ENCODE measurements at regions not wholly inside any gene's neighbourhood (a gene's known extent, or its start where the extent isn't known, plus 50 kb on each side); places are given as distances from the start of the nearest gene placed in this dataset.

- no peaks in the 10 kb centered on the region for H3F3A ChIP-seq (ENCODE audit: insufficient read depth, low read depth)
- POLR2A ChIA-PET (ENCODE audit: unreplicated experiment) = no interaction called here
Measured at GRCh38 chr1:21344098-21344749, 54.0 kb upstream of the ECE1 start.

DNA sequence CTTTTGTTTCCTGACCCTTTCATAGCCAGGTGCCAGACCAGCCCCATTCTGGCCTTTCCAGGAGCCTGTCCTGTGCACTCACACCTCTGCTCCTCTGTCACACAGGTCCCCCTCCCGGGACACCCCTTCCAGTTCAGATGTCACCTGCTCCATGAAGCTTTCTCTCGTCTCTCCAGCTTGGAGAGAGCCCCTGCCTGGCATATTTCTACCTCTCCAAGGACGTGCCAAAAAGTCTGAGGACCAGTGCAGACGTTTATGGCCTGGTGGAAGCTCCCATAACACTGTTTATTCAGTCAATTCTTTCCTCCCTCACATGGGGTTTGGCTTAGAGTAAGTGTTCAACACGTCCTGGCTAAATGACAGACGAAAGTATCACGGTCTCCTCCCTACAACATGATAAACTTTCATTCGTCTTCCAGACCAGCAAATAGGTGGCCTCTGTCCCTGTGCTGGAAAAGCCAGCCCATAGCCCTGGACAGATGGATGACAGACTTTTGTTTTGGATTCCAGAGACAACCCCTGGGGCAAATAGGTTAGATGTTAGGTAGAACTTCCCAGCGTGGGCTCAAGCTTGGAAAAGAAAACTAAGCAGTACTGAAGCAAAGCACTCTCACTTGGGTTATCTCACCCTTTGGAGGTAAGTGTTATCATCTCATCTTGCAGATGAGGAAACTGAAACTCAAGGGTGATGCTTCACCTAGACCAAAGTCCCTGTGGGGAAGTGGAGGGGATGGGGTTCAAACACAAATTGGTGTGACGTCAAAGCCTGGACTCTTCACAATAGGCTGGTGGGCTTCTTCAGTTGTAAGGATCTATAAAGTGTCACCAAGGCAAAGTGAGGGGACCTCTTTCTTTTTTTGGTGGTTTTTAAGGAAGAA is 52.9 kb upstream of the ECE1 start:
- POLR2A ChIA-PET (ENCODE audit: unreplicated experiment) = no interaction called here
- Histone ChIP-seq H3K9me3 (ENCODE audit: insufficient read depth, low read depth) (no peaks in the 10 kb centered on the region), H4K20me1 (ENCODE audit: insufficient read depth) (0 out of 2 replicates have a peak, but pooled peaks cover 3% of the 10 kb centered on the region)

More at GRCh38 chr1:21344098-21344749, 54.0 kb upstream of the ECE1 start:
- no peak for DNase-seq
- peaks cover 57% of the 10 kb centered on the region for H3K79me2 ChIP-seq (ENCODE audit: low read depth)
- H3K4me1 ChIP-seq (replicated peaks; ENCODE audit: insufficient read depth) = peaks cover 30% of the 10 kb centered on the region
- H3K4me2 ChIP-seq = peak overlapping the region; percentile 81
- H3K36me3 ChIP-seq (ENCODE audit: low read depth) = no peaks in the 10 kb centered on the region
- H3K9me3 ChIP-seq (ENCODE audit: insufficient read depth, low read depth) = no peaks in the 10 kb centered on the region
- H3K27me3 ChIP-seq (ENCODE audit: insufficient read depth, low read depth) = no peaks in the 10 kb centered on the region
- no TSS peak for BruUV-seq (replicated peaks)
- H3K4me3 ChIP-seq = peak overlapping the region; percentile 68
- no peak overlapping the region for H2AFZ ChIP-seq
- intact Hi-C loops (cut with micrococcal nuclease; ENCODE audit: unreplicated experiment) = no loop called here
- CTCF ChIA-PET = no interaction called here
- H3K27ac ChIP-seq = no peak overlapping the region
- TF ChIP-seq CTCF (conservative IDR thresholded peaks at IDR 0.05) (no peak), EZH2 (IDR thresholded peaks at IDR 0.05; ENCODE audit: low read depth) (no peak)
- H4K20me1 ChIP-seq (ENCODE audit: insufficient read depth) = 0 out of 2 replicates have a peak, but pooled peaks cover 3% of the 10 kb centered on the region
- H3K9me2 ChIP-seq (ENCODE audit: insufficient read depth) = no peaks in the 10 kb centered on the region

More for the DNA sequence above, 52.9 kb upstream of the ECE1 start:
- CTCF ChIA-PET = interaction anchor here (0.5 kb wide), 1 partner anchor 110 kb away, joined by 8 read pairs; no protein-coding TSS in a partner anchor
- intact Hi-C loops (cut with micrococcal nuclease; ENCODE audit: unreplicated experiment) = no loop called here
- TF ChIP-seq EZH2 (IDR thresholded peaks at IDR 0.05; ENCODE audit: low read depth) (no peak), CTCF (conservative IDR thresholded peaks at IDR 0.05) (no peak)
- TSS peak; percentile 30 for BruUV-seq (replicated peaks)
- Histone ChIP-seq H3K9me2 (ENCODE audit: insufficient read depth) (no peaks in the 10 kb centered on the region), H3K27me3 (ENCODE audit: insufficient read depth, low read depth) (no peaks in the 10 kb centered on the region), H3K79me2 (ENCODE audit: low read depth) (peaks cover 60% of the 10 kb centered on the region), H3K4me2 (peak overlapping the region; percentile 81), H3K4me1 (replicated peaks; ENCODE audit: insufficient read depth) (peaks cover 40% of the 10 kb centered on the region), H3F3A (ENCODE audit: insufficient read depth, low read depth) (peaks cover 8% of the 10 kb centered on the region; the same call in 1 of the 2 replicates), H3K27ac (no peak overlapping the region), H3K4me3 (no peak overlapping the region), H2AFZ (no peak overlapping the region), H3K36me3 (ENCODE audit: low read depth) (no peaks in the 10 kb centered on the region)
- no peak for DNase-seq

Measured in PC-9 (cell line).